ENCODE measurements at regions not wholly inside any gene's neighbourhood (a gene's known extent, or its start where the extent isn't known, plus 50 kb on each side); places are given as distances from the start of the nearest gene placed in this dataset.

DNA sequence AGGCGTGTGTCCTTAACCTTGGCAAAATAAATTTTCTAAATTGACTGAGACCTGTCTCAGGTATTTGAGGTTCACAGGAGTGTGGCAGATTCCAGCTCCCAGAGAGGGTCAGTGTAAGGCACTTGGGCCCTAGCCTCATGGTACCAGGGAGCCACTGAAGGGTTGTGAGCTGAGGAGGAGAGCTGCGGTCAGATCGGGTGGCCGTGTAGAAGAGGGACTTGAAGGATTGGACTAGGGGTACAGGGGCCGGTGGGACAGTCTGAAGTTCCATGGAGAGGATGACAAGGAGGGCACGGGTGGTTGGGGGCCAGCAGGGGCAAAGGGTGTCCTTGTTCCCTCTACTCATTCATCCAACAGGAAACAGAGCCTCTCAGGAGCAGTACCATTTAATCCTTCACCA is 327.0 kb upstream of the HS6ST1 start:
- Histone ChIP-seq H3K4me3 (replicated peaks; ENCODE audit: insufficient read depth, low read length) (no peak overlapping the region), H3K27me3 (ENCODE audit: insufficient read depth, poor library complexity, severe bottlenecking) (no peaks in the 10 kb centered on the region), H3K27ac (replicated peaks) (no peak overlapping the region)
- DNase-seq (ENCODE audit: low read depth in 1 of 2, low spot score in 1 of 2): no peak
- no peak for TF ChIP-seq SPI1 (IDR thresholded peaks at IDR 0.05; ENCODE audit: borderline replicate concordance, low read depth)
- TF ChIP-seq, protein P1, sequence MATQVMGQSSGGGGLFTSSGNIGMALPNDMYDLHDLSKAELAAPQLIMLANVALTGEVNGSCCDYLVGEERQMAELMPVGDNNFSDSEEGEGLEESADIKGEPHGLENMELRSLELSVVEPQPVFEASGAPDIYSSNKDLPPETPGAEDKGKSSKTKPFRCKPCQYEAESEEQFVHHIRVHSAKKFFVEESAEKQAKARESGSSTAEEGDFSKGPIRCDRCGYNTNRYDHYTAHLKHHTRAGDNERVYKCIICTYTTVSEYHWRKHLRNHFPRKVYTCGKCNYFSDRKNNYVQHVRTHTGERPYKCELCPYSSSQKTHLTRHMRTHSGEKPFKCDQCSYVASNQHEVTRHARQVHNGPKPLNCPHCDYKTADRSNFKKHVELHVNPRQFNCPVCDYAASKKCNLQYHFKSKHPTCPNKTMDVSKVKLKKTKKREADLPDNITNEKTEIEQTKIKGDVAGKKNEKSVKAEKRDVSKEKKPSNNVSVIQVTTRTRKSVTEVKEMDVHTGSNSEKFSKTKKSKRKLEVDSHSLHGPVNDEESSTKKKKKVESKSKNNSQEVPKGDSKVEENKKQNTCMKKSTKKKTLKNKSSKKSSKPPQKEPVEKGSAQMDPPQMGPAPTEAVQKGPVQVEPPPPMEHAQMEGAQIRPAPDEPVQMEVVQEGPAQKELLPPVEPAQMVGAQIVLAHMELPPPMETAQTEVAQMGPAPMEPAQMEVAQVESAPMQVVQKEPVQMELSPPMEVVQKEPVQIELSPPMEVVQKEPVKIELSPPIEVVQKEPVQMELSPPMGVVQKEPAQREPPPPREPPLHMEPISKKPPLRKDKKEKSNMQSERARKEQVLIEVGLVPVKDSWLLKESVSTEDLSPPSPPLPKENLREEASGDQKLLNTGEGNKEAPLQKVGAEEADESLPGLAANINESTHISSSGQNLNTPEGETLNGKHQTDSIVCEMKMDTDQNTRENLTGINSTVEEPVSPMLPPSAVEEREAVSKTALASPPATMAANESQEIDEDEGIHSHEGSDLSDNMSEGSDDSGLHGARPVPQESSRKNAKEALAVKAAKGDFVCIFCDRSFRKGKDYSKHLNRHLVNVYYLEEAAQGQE (IDR thresholded peaks at IDR 0.05; ENCODE audit: insufficient replicate concordance, low read depth): no peak
- no peak for TF ChIP-seq POLR2AphosphoS5 (IDR thresholded peaks at IDR 0.05; ENCODE audit: low read depth)
- TF ChIP-seq CTCF (IDR thresholded peaks at IDR 0.05; ENCODE audit: insufficient read depth, low read length): no peak
- TF ChIP-seq GABPA (IDR thresholded peaks at IDR 0.05; ENCODE audit: low read depth): no peak

DNA sequence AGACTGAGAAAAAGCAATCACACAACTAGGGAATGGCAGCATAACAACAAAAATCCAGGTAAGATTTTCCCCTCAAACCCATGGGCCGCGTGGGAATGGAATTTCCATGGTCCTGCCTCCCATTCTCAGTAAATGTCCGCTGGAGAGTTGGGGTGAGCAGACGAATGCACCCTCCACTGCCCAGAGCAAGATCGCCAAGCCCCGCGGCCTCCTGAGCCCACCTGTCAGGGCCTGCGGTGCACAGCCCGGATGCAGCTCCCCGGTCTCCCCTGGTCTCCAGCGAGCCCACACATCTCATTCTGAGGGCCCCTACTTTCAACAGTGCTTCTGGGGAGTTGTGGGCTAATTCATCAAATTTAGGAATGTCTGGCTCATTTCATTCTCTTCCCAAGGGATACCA is 327.4 kb upstream of the HS6ST1 start:
- DNase-seq (ENCODE audit: low read depth in 1 of 2, low spot score in 1 of 2): no peak
- H3K27me3 ChIP-seq (ENCODE audit: insufficient read depth, poor library complexity, severe bottlenecking): no peaks in the 10 kb centered on the region
- no peak overlapping the region for H3K4me3 ChIP-seq (replicated peaks; ENCODE audit: insufficient read depth, low read length)
- no peak overlapping the region for H3K27ac ChIP-seq (replicated peaks)
- no peak for TF ChIP-seq SPI1 (IDR thresholded peaks at IDR 0.05; ENCODE audit: borderline replicate concordance, low read depth)
- no peak for TF ChIP-seq POLR2AphosphoS5 (IDR thresholded peaks at IDR 0.05; ENCODE audit: low read depth)
- TF ChIP-seq CTCF (IDR thresholded peaks at IDR 0.05; ENCODE audit: insufficient read depth, low read length): no peak
- TF ChIP-seq, protein P1 (IDR thresholded peaks at IDR 0.05; ENCODE audit: insufficient replicate concordance, low read depth): no peak
- no peak for TF ChIP-seq GABPA (IDR thresholded peaks at IDR 0.05; ENCODE audit: low read depth)

- no peaks in the 10 kb centered on the region for H3K27me3 ChIP-seq (ENCODE audit: insufficient read depth, poor library complexity, severe bottlenecking)
- H3K4me3 ChIP-seq (replicated peaks; ENCODE audit: insufficient read depth, low read length): no peak overlapping the region
- no peak for DNase-seq (ENCODE audit: low read depth in 1 of 2, low spot score in 1 of 2)
- H3K27ac ChIP-seq (replicated peaks): no peak overlapping the region
- TF ChIP-seq GABPA (IDR thresholded peaks at IDR 0.05; ENCODE audit: low read depth): no peak
- TF ChIP-seq POLR2AphosphoS5 (IDR thresholded peaks at IDR 0.05; ENCODE audit: low read depth): no peak
- TF ChIP-seq, protein P1 (IDR thresholded peaks at IDR 0.05; ENCODE audit: insufficient replicate concordance, low read depth): no peak
- TF ChIP-seq SPI1 (IDR thresholded peaks at IDR 0.05; ENCODE audit: borderline replicate concordance, low read depth): no peak
- TF ChIP-seq CTCF (IDR thresholded peaks at IDR 0.05; ENCODE audit: insufficient read depth, low read length): no peak
These were observed 328.0 kb upstream of the HS6ST1 start for GRCh38 chr2:128646691-128647090.

Data from HL-60 (cell line).